MM.1S (cell line): ENCODE measurements at regions not wholly inside any gene's neighbourhood (a gene's known extent, or its start where the extent isn't known, plus 50 kb on each side); places are given as distances from the start of the nearest gene placed in this dataset.

Experiments
- CTCF ChIP-seq: fragments of 300-600 bp; sonication (generic); IDR thresholded peaks from 2 replicates; pipeline ENCODE4 v1.5.1; 2016; ENCODE audit warnings: antibody characterized with exemption, low read length, mixed read lengths
- EZH2 ChIP-seq: fragments of 300-600 bp; sonication (generic); optimal IDR thresholded peaks from 2 replicates; pipeline ENCODE3; 2017; ENCODE audit warnings: low read depth, mild to moderate bottlenecking, antibody characterized with exemption, low read length, mixed read lengths

GRCh38 chr4:23959396-23960148 is 69.7 kb upstream of the PPARGC1A start:
- TF ChIP-seq CTCF (no peak), EZH2 (no peak)
